MM.1S (cell line): ENCODE measurements at regions not wholly inside any gene's neighbourhood (a gene's known extent, or its start where the extent isn't known, plus 50 kb on each side); places are given as distances from the start of the nearest gene placed in this dataset.

ENCODE experiments used
- CTCF ChIP-seq: fragments of 300-600 bp; sonication (generic); IDR thresholded peaks from 2 replicates; pipeline ENCODE4 v1.5.1; 2016; ENCODE audit warnings: antibody characterized with exemption, low read length, mixed read lengths
- EZH2 ChIP-seq: fragments of 300-600 bp; sonication (generic); optimal IDR thresholded peaks from 2 replicates; pipeline ENCODE3; 2017; ENCODE audit warnings: low read depth, mild to moderate bottlenecking, antibody characterized with exemption, low read length, mixed read lengths

- no peak for TF ChIP-seq CTCF
- TF ChIP-seq EZH2 = no peak
Measured at GRCh38 chr10:52662256-52662655, 110.3 kb downstream of the MBL2 start.
